WTC11 (cell line): ENCODE measurements at regions not wholly inside any gene's neighbourhood (a gene's known extent, or its start where the extent isn't known, plus 50 kb on each side); places are given as distances from the start of the nearest gene placed in this dataset.

ENCODE experiments used
- ATAC-seq: fragments of 200-7000 bp; cut with Tn5 transposase; 2 replicates; pipeline ENCODE4 v1.10.0; 2021; ENCODE audit warnings: mild to moderate bottlenecking, moderate library complexity
- CTCF ChIA-PET: fragments of 300-600 bp; sonication (Branson Sonifier 250); formaldehyde crosslinking; loops from one replicate; lab custom pipeline; 2021; ENCODE audit warnings: antibody characterized with exemption; lab: Charles Lee
- POLR2A ChIA-PET: fragments of 350-600 bp; sonication (Branson Sonifier 250); formaldehyde crosslinking; loops from one replicate; lab custom pipeline; 2021; ENCODE audit warnings: antibody characterized with exemption; lab: Charles Lee
- DNase-seq: peaks from one replicate; pipeline ENCODE4 v3.0.0; 2021; ENCODE audit warnings: low spot score
- H3K27ac Mint-ChIP-seq: 2 replicates; pipeline ENCODE4 v1.8.0; 2021; ENCODE audit warnings: mixed read lengths
- H3K27me3 Mint-ChIP-seq: 2 replicates; pipeline ENCODE4 v1.8.0; 2021; ENCODE audit warnings: low read depth, mild to moderate bottlenecking, moderate library complexity, mixed read lengths
- H3K36me3 Mint-ChIP-seq: 2 replicates; pipeline ENCODE4 v1.8.0; 2021; ENCODE audit warnings: mixed read lengths
- H3K4me1 Mint-ChIP-seq: 2 replicates; pipeline ENCODE4 v1.8.0; 2022; ENCODE audit warnings: mixed read lengths
- H3K4me3 Mint-ChIP-seq: 2 replicates; pipeline ENCODE4 v1.8.0; 2021; ENCODE audit warnings: mild to moderate bottlenecking, moderate library complexity, mixed read lengths
- H3K9me3 Mint-ChIP-seq: 2 replicates; pipeline ENCODE4 v1.8.0; 2021; ENCODE audit warnings: mixed read lengths
- AR ChIP-seq: fragments of 250-450 bp; sonication (Bioruptor Pico); IDR thresholded peaks from 2 replicates; pipeline ENCODE4 v1.9.0; 2021; ENCODE audit warnings: mild to moderate bottlenecking
- ARID4B ChIP-seq: sonication (generic); formaldehyde crosslinking; IDR thresholded peaks from 2 replicates; pipeline ENCODE4 v1.8.0; 2023; ENCODE audit warnings: missing genetic modification reagents, mild to moderate bottlenecking, borderline replicate concordance
- ELF4 ChIP-seq: sonication (generic); formaldehyde crosslinking; IDR thresholded peaks from 2 replicates; pipeline ENCODE4 v1.8.1; 2022; ENCODE audit warnings: low read depth, mild to moderate bottlenecking, moderate library complexity, missing genetic modification reagents
- ERG ChIP-seq: fragments of 250-450 bp; sonication (Bioruptor Pico); IDR thresholded peaks from 2 replicates; pipeline ENCODE4 v1.8.0; 2021; ENCODE audit warnings: mild to moderate bottlenecking
- FOXP1 ChIP-seq: sonication (generic); formaldehyde crosslinking; IDR thresholded peaks from 2 replicates; pipeline ENCODE4 v1.8.0; 2022; ENCODE audit warnings: missing genetic modification reagents, mild to moderate bottlenecking, moderate library complexity, borderline replicate concordance
- GABPB1 ChIP-seq: sonication (generic); formaldehyde crosslinking; IDR thresholded peaks from 2 replicates; pipeline ENCODE4 v1.8.1; 2023; ENCODE audit warnings: mild to moderate bottlenecking, missing genetic modification reagents
- HMGXB4 ChIP-seq: sonication (generic); formaldehyde crosslinking; IDR thresholded peaks from 2 replicates; pipeline ENCODE4 v1.8.1; 2023; ENCODE audit warnings: mild to moderate bottlenecking, moderate library complexity, missing genetic modification reagents
- JUN ChIP-seq: sonication (generic); formaldehyde crosslinking; IDR thresholded peaks from 2 replicates; pipeline ENCODE4 v1.8.0; 2023; ENCODE audit warnings: mild to moderate bottlenecking, missing genetic modification reagents
- MYBL2 ChIP-seq: sonication (generic); formaldehyde crosslinking; IDR thresholded peaks from 2 replicates; pipeline ENCODE4 v1.8.1; 2023; ENCODE audit warnings: mild to moderate bottlenecking, moderate library complexity, missing genetic modification reagents
- NFATC4 ChIP-seq: fragments of 250-450 bp; sonication (Bioruptor Pico); IDR thresholded peaks from 2 replicates; pipeline ENCODE4 v1.9.0; 2021; ENCODE audit warnings: mild to moderate bottlenecking
- PRRX2 ChIP-seq: fragments of 250-450 bp; sonication (Bioruptor Pico); IDR thresholded peaks from 2 replicates; pipeline ENCODE4 v1.8.0; 2021; ENCODE audit warnings: mild to moderate bottlenecking
- SOX15 ChIP-seq: fragments of 250-450 bp; sonication (Bioruptor Pico); IDR thresholded peaks from 2 replicates; pipeline ENCODE4 v1.9.0; 2021; ENCODE audit warnings: mild to moderate bottlenecking
- STAT6 ChIP-seq: sonication (generic); formaldehyde crosslinking; conservative IDR thresholded peaks from 2 replicates; pipeline ENCODE4 v1.8.1; 2023; ENCODE audit warnings: mild to moderate bottlenecking, low read depth, missing genetic modification reagents, moderate library complexity
- TP53 ChIP-seq: sonication (generic); formaldehyde crosslinking; IDR thresholded peaks from 2 replicates; pipeline ENCODE4 v1.8.1; 2023; ENCODE audit warnings: mild to moderate bottlenecking, missing genetic modification reagents
- ZNF121 ChIP-seq: sonication (generic); formaldehyde crosslinking; IDR thresholded peaks from 2 replicates; pipeline ENCODE4 v1.8.0; 2023; ENCODE audit warnings: missing genetic modification reagents
- ZNF317 ChIP-seq: sonication (generic); formaldehyde crosslinking; IDR thresholded peaks from 2 replicates; pipeline ENCODE4 v1.8.1; 2023; ENCODE audit warnings: low read depth, mild to moderate bottlenecking, moderate library complexity, missing genetic modification reagents, borderline replicate concordance
- ZNF396 ChIP-seq: fragments of 250-450 bp; sonication (Bioruptor Pico); IDR thresholded peaks from 2 replicates; pipeline ENCODE4 v1.8.0; 2021; ENCODE audit warnings: mild to moderate bottlenecking, moderate library complexity, borderline replicate concordance
- ZNF423 ChIP-seq: fragments of 250-450 bp; sonication (Bioruptor Pico); IDR thresholded peaks from 2 replicates; pipeline ENCODE4 v2.1.2; 2022; ENCODE audit warnings: mild to moderate bottlenecking, moderate library complexity
- ZNF671 ChIP-seq: fragments of 250-450 bp; sonication (Bioruptor Pico); IDR thresholded peaks from 2 replicates; pipeline ENCODE4 v1.8.0; 2021; ENCODE audit warnings: mild to moderate bottlenecking
- TF ChIP-seq, protein P1 (sequence below): sonication (generic); formaldehyde crosslinking; conservative IDR thresholded peaks from 2 replicates; pipeline ENCODE4 v1.8.1; 2022; ENCODE audit warnings: mild to moderate bottlenecking, missing genetic modification reagents
- TF ChIP-seq, protein P2 (sequence below): sonication (generic); formaldehyde crosslinking; IDR thresholded peaks from 2 replicates; pipeline ENCODE4 v1.8.1; 2022; ENCODE audit warnings: missing genetic modification reagents, borderline replicate concordance

- no peak overlapping the region for H3K4me3 Mint-ChIP-seq
- H3K4me1 Mint-ChIP-seq: peaks cover 11% of the 10 kb centered on the region
- TF ChIP-seq ZNF317 (no peak), ZNF121 (CRISPR knock-in tag) (no peak), ZNF396 (CRISPR knock-in tag) (no peak), MYBL2 (CRISPR knock-in tag) (no peak), ZNF423 (CRISPR knock-in tag) (no peak), PRRX2 (CRISPR knock-in tag) (no peak)
- TF ChIP-seq, protein P1, sequence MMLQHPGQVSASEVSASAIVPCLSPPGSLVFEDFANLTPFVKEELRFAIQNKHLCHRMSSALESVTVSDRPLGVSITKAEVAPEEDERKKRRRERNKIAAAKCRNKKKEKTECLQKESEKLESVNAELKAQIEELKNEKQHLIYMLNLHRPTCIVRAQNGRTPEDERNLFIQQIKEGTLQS (CRISPR knock-in tag): no peak
- peaks cover 23% of the 10 kb centered on the region for H3K36me3 Mint-ChIP-seq
- ATAC-seq (no peak), DNase-seq (no peak)
- no peak overlapping the region for H3K27ac Mint-ChIP-seq
- H3K27me3 Mint-ChIP-seq: peaks cover 8% of the 10 kb centered on the region; the same call in 1 of the 2 replicates
- peaks cover 53% of the 10 kb centered on the region for H3K9me3 Mint-ChIP-seq
- POLR2A ChIA-PET: no interaction called here
- CTCF ChIA-PET: no interaction called here
These were observed 220.8 kb upstream of the NFE2L3 start for GRCh38 chr7:25931156-25931555.

GRCh38 chr7:25933921-25934320, 218.1 kb upstream of the NFE2L3 start:
- H3K27me3 Mint-ChIP-seq: peaks cover 8% of the 10 kb centered on the region; the same call in 1 of the 2 replicates
- ChIA-PET CTCF (no interaction called here), POLR2A (no interaction called here)
- peaks cover 23% of the 10 kb centered on the region for H3K36me3 Mint-ChIP-seq
- TF ChIP-seq ERG: no peak
- no peak for TF ChIP-seq AR (CRISPR knock-in tag)
- no peak for TF ChIP-seq NFATC4
- no peak for TF ChIP-seq ZNF671
- no peak for TF ChIP-seq HMGXB4
- TF ChIP-seq GABPB1: no peak
- no peak for TF ChIP-seq STAT6 (CRISPR knock-in tag)
- TF ChIP-seq JUN (CRISPR knock-in tag): no peak
- no peak for TF ChIP-seq ZNF423 (CRISPR knock-in tag)
- TF ChIP-seq, protein P2, sequence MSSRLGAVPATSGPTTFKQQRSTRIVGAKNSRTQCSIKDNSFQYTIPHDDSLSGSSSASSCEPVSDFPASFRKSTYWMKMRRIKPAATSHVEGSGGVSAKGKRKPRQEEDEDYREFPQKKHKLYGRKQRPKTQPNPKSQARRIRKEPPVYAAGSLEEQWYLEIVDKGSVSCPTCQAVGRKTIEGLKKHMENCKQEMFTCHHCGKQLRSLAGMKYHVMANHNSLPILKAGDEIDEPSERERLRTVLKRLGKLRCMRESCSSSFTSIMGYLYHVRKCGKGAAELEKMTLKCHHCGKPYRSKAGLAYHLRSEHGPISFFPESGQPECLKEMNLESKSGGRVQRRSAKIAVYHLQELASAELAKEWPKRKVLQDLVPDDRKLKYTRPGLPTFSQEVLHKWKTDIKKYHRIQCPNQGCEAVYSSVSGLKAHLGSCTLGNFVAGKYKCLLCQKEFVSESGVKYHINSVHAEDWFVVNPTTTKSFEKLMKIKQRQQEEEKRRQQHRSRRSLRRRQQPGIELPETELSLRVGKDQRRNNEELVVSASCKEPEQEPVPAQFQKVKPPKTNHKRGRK (CRISPR knock-in tag): no peak
- TF ChIP-seq FOXP1 (CRISPR knock-in tag): no peak
- TF ChIP-seq SOX15: no peak
- TF ChIP-seq ELF4 (CRISPR knock-in tag): no peak
- TF ChIP-seq ARID4B (CRISPR knock-in tag): no peak
- TF ChIP-seq ZNF121 (CRISPR knock-in tag): no peak
- no peak for TF ChIP-seq TP53 (CRISPR knock-in tag)
- peaks cover 3% of the 10 kb centered on the region; the same call in 1 of the 2 replicates for H3K4me1 Mint-ChIP-seq
- DNase-seq: no peak
- no peak overlapping the region for H3K4me3 Mint-ChIP-seq
- H3K27ac Mint-ChIP-seq: no peak overlapping the region
- peaks cover 35% of the 10 kb centered on the region for H3K9me3 Mint-ChIP-seq
- no peak for ATAC-seq
